Endothelial cell of umbilical vein (primary cell): ENCODE measurements at regions not wholly inside any gene's neighbourhood (a gene's known extent, or its start where the extent isn't known, plus 50 kb on each side); places are given as distances from the start of the nearest gene placed in this dataset.

Experiments
- BruUV-seq: library from RNA; stranded (reverse); fragments of 400-500 nt; replicated peaks from 2 replicates; lab custom pipeline; 2021; lab: Mats Ljungman, UMichigan
- CTCF ChIA-PET: fragments of 300-600, 350-600 bp; sonication (Branson Sonifier 250); formaldehyde crosslinking; loops from one replicate; lab custom pipeline; 2021; ENCODE audit warnings: antibody characterized with exemption, inconsistent platforms; lab: Charles Lee
- POLR2A ChIA-PET: fragments of 300-600, 350-600 bp; sonication (Branson Sonifier 250); formaldehyde crosslinking; loops from one replicate; lab custom pipeline; 2021; ENCODE audit warnings: antibody characterized with exemption, inconsistent platforms; lab: Charles Lee
- DNase-seq: peaks from one replicate; pipeline ENCODE4 v3.0.0-alpha.2; 2011; ENCODE audit warnings: low read depth, low spot score
- FAIRE-seq: peaks from 2 replicates; lab custom pipeline; 2011; peaks lifted over from hg19 to GRCh38; lab: Jason Lieb, UNC
- H2AFZ ChIP-seq: 2 replicates; pipeline ENCODE4 v1.6.0; 2012; ENCODE audit warnings: low read depth, low read length, control low read depth, inconsistent platforms
- H3K27ac ChIP-seq: 2 replicates; pipeline ENCODE4 v1.5.1; 2011; ENCODE audit warnings: low read depth, mild to moderate bottlenecking, control low read depth, low read length, moderate library complexity; ENCODE audit not compliant: insufficient read depth
- H3K27me3 ChIP-seq, 2 experiments: 2 replicates each; pipeline versions ENCODE4 v1.6.0 to v1.6.1; 2011; ENCODE audit warnings: low read length in 2 of 2, mixed read lengths in 1 of 2; ENCODE audit not compliant: control insufficient read depth in 2 of 2, insufficient read depth in 2 of 2
- H3K36me3 ChIP-seq, 2 experiments: 2 replicates in 1 of 2; 3 replicates in 1 of 2; pipeline ENCODE4 v1.5.1; 2011; ENCODE audit warnings: low read length in 2 of 2, mild to moderate bottlenecking in 1 of 2, moderate library complexity in 1 of 2; ENCODE audit not compliant: control insufficient read depth in 2 of 2, insufficient read depth in 2 of 2; ENCODE audit errors: extremely low read depth in 1 of 2
- H3K4me1 ChIP-seq: 3 replicates; pipeline ENCODE4 v1.5.1; 2011; ENCODE audit warnings: mild to moderate bottlenecking, low read length; ENCODE audit not compliant: control insufficient read depth, insufficient read depth; ENCODE audit errors: extremely low read depth
- H3K4me2 ChIP-seq: 2 replicates; pipeline ENCODE4 v1.6.1; 2011; ENCODE audit warnings: low read length, control low read depth, mixed read lengths; ENCODE audit not compliant: insufficient read depth
- H3K4me3 ChIP-seq, 3 experiments: fragments of 200-600 bp in 1 of 3; sonication (generic), shearing (Covaris generic) in 1 of 3; replicated peaks in 1 of 3; 2 replicates each; pipeline ENCODE4 v1.5.1; 2011 to 2016; ENCODE audit warnings: control low read depth in 3 of 3, low read length in 3 of 3, mild to moderate bottlenecking in 2 of 3, inconsistent platforms in 1 of 3, low read depth in 1 of 3, moderate library complexity in 1 of 3; ENCODE audit not compliant: insufficient read depth in 1 of 3
- H3K79me2 ChIP-seq: 2 replicates; pipeline ENCODE4 v1.6.0; 2012; ENCODE audit warnings: low read length, inconsistent platforms; ENCODE audit not compliant: control insufficient read depth, insufficient read depth
- H3K9ac ChIP-seq: replicated peaks from 2 replicates; pipeline ENCODE3; 2011; ENCODE audit warnings: low read length, control low read depth; ENCODE audit not compliant: insufficient read depth; ENCODE audit errors: extremely low read depth
- H3K9me1 ChIP-seq: replicated peaks from 3 replicates; pipeline ENCODE4 v1.6.0; 2011; ENCODE audit warnings: mild to moderate bottlenecking, low read length; ENCODE audit not compliant: control insufficient read depth, insufficient read depth; ENCODE audit errors: extremely low read depth
- H3K9me3 ChIP-seq: replicated peaks from 2 replicates; pipeline ENCODE4 v1.5.1; 2012; ENCODE audit warnings: low read length, inconsistent platforms; ENCODE audit not compliant: control insufficient read depth, insufficient read depth
- H4K20me1 ChIP-seq: replicated peaks from 2 replicates; pipeline ENCODE3; 2011; ENCODE audit warnings: mild to moderate bottlenecking, low read length; ENCODE audit not compliant: control insufficient read depth, insufficient read depth; ENCODE audit errors: extremely low read depth
- CTCF ChIP-seq, 2 donors: IDR thresholded peaks; 1 replicate in 1 of 2; 2 replicates in 1 of 2; pipeline ENCODE4 v1.5.1; 2011; ENCODE audit warnings: low read length in 2 of 2, mild to moderate bottlenecking in 2 of 2, moderate library complexity in 2 of 2, control low read depth in 1 of 2, inconsistent platforms in 1 of 2, low read depth in 1 of 2; ENCODE audit not compliant: insufficient read depth in 1 of 2; ENCODE audit errors: extremely low read depth in 1 of 2
- EZH2 ChIP-seq: IDR thresholded peaks from 2 replicates; pipeline ENCODE4 v1.6.1; 2012; ENCODE audit warnings: borderline replicate concordance, low read depth, mild to moderate bottlenecking, moderate library complexity, low read length, inconsistent platforms; ENCODE audit not compliant: severe bottlenecking
- FOS ChIP-seq: IDR thresholded peaks from 2 replicates; pipeline ENCODE4 v1.6.1; 2011; ENCODE audit warnings: mild to moderate bottlenecking, low read length, moderate library complexity, borderline replicate concordance; ENCODE audit not compliant: insufficient read depth
- GATA2 ChIP-seq: IDR thresholded peaks from 2 replicates; pipeline ENCODE4 v1.7.0; 2011; ENCODE audit warnings: low read depth, mild to moderate bottlenecking, moderate library complexity, mixed read lengths, low read length; ENCODE audit not compliant: insufficient read length, insufficient read depth
- JUN ChIP-seq: IDR thresholded peaks from 2 replicates; pipeline ENCODE4 v1.6.1; 2011; ENCODE audit warnings: borderline replicate concordance, low read depth; ENCODE audit not compliant: insufficient read length, insufficient read depth
- MAX ChIP-seq: IDR thresholded peaks from 2 replicates; pipeline ENCODE4 v1.6.1; 2011; ENCODE audit not compliant: insufficient read depth, insufficient read length
- MYC ChIP-seq: IDR thresholded peaks from one replicate; pipeline ENCODE4 v1.6.1; 2011; ENCODE audit warnings: mild to moderate bottlenecking, low read depth, low read length
- POLR2A ChIP-seq: IDR thresholded peaks from 2 replicates; pipeline ENCODE4 v1.6.1; 2012; ENCODE audit warnings: low read depth, mild to moderate bottlenecking, control low read depth, low read length
- POLR2AphosphoS5 ChIP-seq: IDR thresholded peaks from 2 replicates; pipeline ENCODE4 v1.6.1; 2012; ENCODE audit warnings: low read depth, mild to moderate bottlenecking, control low read depth, low read length, moderate library complexity; ENCODE audit not compliant: insufficient read depth
- dilution Hi-C: fragments of 300-500 bp; cut with MboI; formaldehyde crosslinking; loops from one replicate; pipeline ENCODE4 v1.15.0; 2019; ENCODE audit warnings: low sequenced_read_pairs; ENCODE audit not compliant: extremely low pct_ligation_motif_present
- intact Hi-C: fragments of 100-400 bp; cut with micrococcal nuclease; formaldehyde crosslinking; loops from one replicate; pipeline ENCODE4 v1.10.0; 2022

- Histone ChIP-seq H3K9ac (no peak overlapping the region), H3K79me2 (no peaks in the 10 kb centered on the region), H3K9me3 (no peaks in the 10 kb centered on the region), H3K4me3 (no peak overlapping the region), H3K9me1 (no peaks in the 10 kb centered on the region), H4K20me1 (no peaks in the 10 kb centered on the region), H3K4me1 (no peaks in the 10 kb centered on the region), H3K27me3 (peaks cover 0 to 2% of the 10 kb centered on the region in 2 experiments), H3K4me2 (no peak overlapping the region), H2AFZ (no peak overlapping the region), H3K27ac (no peak overlapping the region), H3K36me3 (no peaks in the 10 kb centered on the region)
- ChIA-PET POLR2A (no interaction called here), CTCF (no interaction called here)
- FAIRE-seq (no peak), DNase-seq (no peak)
- BruUV-seq: no TSS peak
- dilution Hi-C loops: no loop called here
- TF ChIP-seq JUN (no peak), EZH2 (no peak), POLR2AphosphoS5 (no peak), MAX (no peak), POLR2A (no peak), FOS (no peak), CTCF (IDR thresholded peaks at IDR 0.05; ENCODE audit: extremely low read depth in 1 of 2, insufficient read depth in 1 of 2, low read depth in 1 of 2, low read length in 2 of 2) (no peak)
- intact Hi-C loops: no loop called here
These were observed 197.2 kb downstream of the ACKR3 start for GRCh38 chr2:236766850-236767249.

- Histone ChIP-seq H3K9me3 (no peaks in the 10 kb centered on the region), H4K20me1 (no peaks in the 10 kb centered on the region), H3K4me3 (no peak overlapping the region), H3K4me1 (no peaks in the 10 kb centered on the region), H3K4me2 (no peak overlapping the region), H3K27ac (no peak overlapping the region), H2AFZ (no peak overlapping the region), H3K79me2 (no peaks in the 10 kb centered on the region), H3K9me1 (no peaks in the 10 kb centered on the region), H3K27me3 (peaks cover 0 to 2% of the 10 kb centered on the region in 2 experiments), H3K9ac (no peak overlapping the region), H3K36me3 (no peaks in the 10 kb centered on the region)
- FAIRE-seq (no peak), DNase-seq (no peak)
- intact Hi-C loops (no loop called here), dilution Hi-C loops (no loop called here)
- BruUV-seq: no TSS peak
- POLR2A ChIA-PET: no interaction called here
- TF ChIP-seq POLR2AphosphoS5 (no peak), MAX (no peak), POLR2A (no peak), EZH2 (no peak), GATA2 (no peak), JUN (no peak), MYC (no peak), FOS (no peak), CTCF (IDR thresholded peaks at IDR 0.05; ENCODE audit: extremely low read depth in 1 of 2, insufficient read depth in 1 of 2, low read depth in 1 of 2, low read length in 2 of 2) (no peak)
- CTCF ChIA-PET: no interaction called here
These were observed 198.3 kb downstream of the ACKR3 start for GRCh38 chr2:236767941-236768340.
